ENCODE measurements at regions not wholly inside any gene's neighbourhood (a gene's known extent, or its start where the extent isn't known, plus 50 kb on each side); places are given as distances from the start of the nearest gene placed in this dataset.
"Not testable (repeated sequence)": the region's sequence is repeated elsewhere in the genome, so short reads cannot be mapped to it uniquely, and the experiment has no call there.

DNA sequence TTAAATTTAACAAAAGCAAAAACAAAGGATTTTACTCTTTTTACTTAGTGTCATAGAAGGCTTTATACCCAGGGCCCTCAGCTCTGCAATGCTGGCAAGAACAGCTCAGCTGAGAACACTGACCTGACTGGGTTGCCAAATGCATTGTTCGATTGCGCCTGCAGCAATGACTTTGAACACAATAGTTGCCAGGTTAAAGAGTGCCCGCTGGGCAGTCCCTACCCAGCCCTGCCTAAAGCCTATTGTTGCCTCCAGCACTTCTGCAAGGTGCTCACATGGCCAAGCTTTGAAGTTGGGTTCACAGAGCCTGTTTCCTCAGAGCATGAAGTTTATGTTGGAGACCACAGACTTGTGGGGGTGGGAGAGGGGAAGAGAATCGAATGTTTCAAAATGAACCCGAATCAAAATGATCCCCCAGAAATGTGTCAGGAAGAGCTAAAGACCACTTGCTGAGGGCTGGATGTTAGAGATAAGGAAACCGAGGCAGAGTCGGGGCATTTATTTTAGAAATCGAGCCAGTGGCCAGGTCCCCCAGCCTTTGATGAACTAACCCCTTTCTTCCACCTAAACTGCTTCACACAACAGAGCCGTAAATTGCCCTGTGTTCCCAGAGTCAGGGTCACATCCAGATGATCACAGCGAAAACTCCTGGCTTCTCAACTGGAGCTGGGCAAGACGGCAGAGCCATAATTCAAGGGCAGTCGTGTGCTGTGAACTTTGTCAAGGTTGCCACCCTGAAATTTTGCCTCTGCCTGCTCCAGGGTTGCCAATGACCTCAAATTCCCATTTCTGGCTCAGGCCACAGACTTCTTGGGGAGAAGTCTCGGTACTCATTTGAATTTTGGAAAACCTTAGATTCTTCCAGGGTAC, 55.0 kb downstream of the FOXA2 start:
- no peak overlapping the region for H3K4me3 Mint-ChIP-seq
- H3K9me3 Mint-ChIP-seq: no peaks in the 10 kb centered on the region
- H3K27ac Mint-ChIP-seq: no peak overlapping the region
- no peaks in the 10 kb centered on the region for H3K27me3 Mint-ChIP-seq (ENCODE audit: low read depth)
- no peaks in the 10 kb centered on the region for H3K4me1 Mint-ChIP-seq (ENCODE audit: low read depth)
- no peaks in the 10 kb centered on the region for H3K36me3 Mint-ChIP-seq (ENCODE audit: low read depth)

GRCh38 chr20:22526512-22527012, 57.8 kb downstream of the FOXA2 start:
- no peaks in the 10 kb centered on the region for H3K27me3 Mint-ChIP-seq (ENCODE audit: low read depth)

DNA sequence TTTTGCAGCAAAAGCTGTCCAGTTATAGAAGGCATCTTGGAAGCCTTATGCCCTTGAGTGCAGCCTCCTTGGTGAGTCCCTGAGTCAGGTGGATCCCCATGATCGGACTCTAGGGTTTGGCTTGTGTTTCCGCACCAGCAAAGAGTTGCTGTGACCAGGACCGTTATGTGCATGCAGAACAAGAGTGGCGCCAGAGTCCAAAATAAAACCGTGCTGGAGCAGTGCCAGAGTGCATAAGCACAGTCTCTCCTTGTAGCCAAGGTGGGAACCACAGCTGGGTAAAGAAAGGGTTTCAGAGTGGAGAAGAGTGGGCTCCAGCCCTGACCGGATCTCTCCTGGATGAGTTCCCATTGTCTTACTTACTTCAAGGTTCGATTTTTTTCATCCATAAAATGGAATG, 58.6 kb downstream of the FOXA2 start:
- Mint-ChIP-seq H3K36me3 (ENCODE audit: low read depth) (no peaks in the 10 kb centered on the region), H3K4me3 (no peak overlapping the region), H3K9me3 (peaks cover 8% of the 10 kb centered on the region), H3K27ac (no peak overlapping the region), H3K27me3 (ENCODE audit: low read depth) (no peaks in the 10 kb centered on the region), H3K4me1 (ENCODE audit: low read depth) (no peaks in the 10 kb centered on the region)

More at GRCh38 chr20:22526512-22527012, 57.8 kb downstream of the FOXA2 start:
- Mint-ChIP-seq H3K4me3 (no peak overlapping the region), H3K27ac (no peak overlapping the region), H3K36me3 (ENCODE audit: low read depth) (no peaks in the 10 kb centered on the region), H3K4me1 (ENCODE audit: low read depth) (no peaks in the 10 kb centered on the region), H3K9me3 (peaks cover 8% of the 10 kb centered on the region)

GRCh38 chr20:22525069-22525820, 59.1 kb downstream of the FOXA2 start:
- Mint-ChIP-seq H3K27me3 (ENCODE audit: low read depth) (no peaks in the 10 kb centered on the region), H3K27ac (no peak overlapping the region), H3K4me3 (no peak overlapping the region), H3K4me1 (ENCODE audit: low read depth) (no peaks in the 10 kb centered on the region), H3K36me3 (ENCODE audit: low read depth) (no peaks in the 10 kb centered on the region), H3K9me3 (peaks cover 8% of the 10 kb centered on the region)

DNA sequence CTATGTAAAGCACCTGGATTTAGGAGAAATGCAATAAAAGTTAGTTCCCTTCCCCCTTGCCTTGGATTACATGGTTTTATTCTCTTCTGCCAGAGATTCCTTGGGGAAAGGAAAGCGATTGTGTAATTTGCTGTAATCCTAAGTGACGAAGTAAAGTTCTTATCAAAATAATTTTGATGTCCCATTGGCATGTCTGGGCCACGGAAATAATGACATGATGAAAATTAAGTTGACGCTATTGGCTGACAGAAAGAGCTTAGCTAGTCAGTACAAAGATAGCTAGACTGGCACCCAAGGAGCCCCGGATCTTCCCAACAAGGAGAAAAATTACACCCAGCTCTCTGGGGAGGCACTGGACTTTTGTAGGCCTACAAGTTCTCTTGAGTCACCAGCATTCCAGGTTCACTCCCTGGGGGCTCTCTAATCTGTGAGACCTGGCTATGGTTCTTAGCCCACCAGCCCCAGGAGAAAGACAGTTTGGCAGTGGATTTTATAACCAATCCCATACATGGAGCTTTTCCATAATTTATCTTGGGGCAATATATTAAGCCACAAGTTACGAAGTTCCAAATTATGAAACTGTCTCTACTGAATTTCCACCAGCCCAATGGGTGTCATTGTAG, 59.9 kb downstream of the FOXA2 start:
- H3K36me3 Mint-ChIP-seq (ENCODE audit: low read depth): no peaks in the 10 kb centered on the region
- H3K27ac Mint-ChIP-seq: no peak overlapping the region
- no peaks in the 10 kb centered on the region for H3K4me1 Mint-ChIP-seq (ENCODE audit: low read depth)
- no peak overlapping the region for H3K4me3 Mint-ChIP-seq
- H3K27me3 Mint-ChIP-seq (ENCODE audit: low read depth): no peaks in the 10 kb centered on the region
- H3K9me3 Mint-ChIP-seq: peaks cover 8% of the 10 kb centered on the region

- no peak overlapping the region for H3K27ac Mint-ChIP-seq
- no peaks in the 10 kb centered on the region for H3K27me3 Mint-ChIP-seq (ENCODE audit: low read depth)
These were observed 60.6 kb downstream of the FOXA2 start for GRCh38 chr20:22523499-22524392.

DNA sequence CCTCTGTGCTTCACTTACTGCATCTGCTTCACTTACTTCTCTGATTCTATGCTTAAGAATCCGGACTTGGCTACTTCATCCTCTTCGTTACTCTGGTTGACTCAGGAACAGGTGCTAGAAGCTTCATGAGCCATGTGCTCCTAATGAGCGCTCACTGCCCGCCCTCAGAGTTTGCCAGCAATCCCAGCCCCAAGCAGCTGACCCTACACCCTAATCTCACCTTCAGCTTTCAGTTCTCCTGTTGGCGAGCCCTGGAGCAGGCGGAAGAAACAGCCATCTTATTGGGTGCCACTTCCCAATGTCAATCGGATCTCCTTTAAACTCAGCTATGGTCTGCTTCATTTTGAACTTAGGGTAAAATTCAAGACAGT, 61.3 kb downstream of the FOXA2 start:
- Mint-ChIP-seq H3K9me3 (peaks cover 11% of the 10 kb centered on the region), H3K4me3 (no peak overlapping the region), H3K4me1 (ENCODE audit: low read depth) (no peaks in the 10 kb centered on the region), H3K27ac (no peak overlapping the region), H3K36me3 (ENCODE audit: low read depth) (no peaks in the 10 kb centered on the region), H3K27me3 (ENCODE audit: low read depth) (no peaks in the 10 kb centered on the region)

More at GRCh38 chr20:22523499-22524392, 60.6 kb downstream of the FOXA2 start:
- Mint-ChIP-seq H3K9me3 (peaks cover 8% of the 10 kb centered on the region), H3K36me3 (ENCODE audit: low read depth) (no peaks in the 10 kb centered on the region), H3K4me3 (no peak overlapping the region), H3K4me1 (ENCODE audit: low read depth) (no peaks in the 10 kb centered on the region)

DNA sequence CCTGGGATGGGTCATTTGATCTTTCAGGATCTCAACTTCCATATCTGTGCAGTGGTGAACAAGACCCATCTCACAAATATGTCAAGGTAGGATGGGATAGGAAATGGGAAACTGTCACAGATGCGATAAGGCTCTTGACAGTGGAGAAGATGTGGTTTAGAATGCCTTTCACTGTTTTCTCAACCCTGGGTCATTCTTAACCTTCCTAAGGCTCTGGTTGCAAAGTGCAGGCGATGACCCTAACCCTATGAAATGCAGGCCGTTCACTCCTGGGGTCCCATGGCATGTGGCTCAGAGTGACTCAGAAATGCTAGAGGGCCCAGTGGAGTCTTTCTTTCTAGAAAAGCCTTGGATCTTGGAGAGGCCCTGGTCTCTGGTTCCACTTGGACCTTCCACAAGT, 61.7 kb downstream of the FOXA2 start:
- no peak overlapping the region for H3K27ac Mint-ChIP-seq
- H3K36me3 Mint-ChIP-seq (ENCODE audit: low read depth): no peaks in the 10 kb centered on the region
- no peaks in the 10 kb centered on the region for H3K27me3 Mint-ChIP-seq (ENCODE audit: low read depth)
- H3K9me3 Mint-ChIP-seq: peaks cover 11% of the 10 kb centered on the region
- no peak overlapping the region for H3K4me3 Mint-ChIP-seq
- H3K4me1 Mint-ChIP-seq (ENCODE audit: low read depth): no peaks in the 10 kb centered on the region

- H3K9me3 Mint-ChIP-seq: peaks cover 11% of the 10 kb centered on the region
- not testable (repeated sequence) for H3K4me1 Mint-ChIP-seq (ENCODE audit: low read depth); H3K36me3 Mint-ChIP-seq (ENCODE audit: low read depth); H3K27ac Mint-ChIP-seq; H3K27me3 Mint-ChIP-seq (ENCODE audit: low read depth); H3K4me3 Mint-ChIP-seq
These were observed 62.4 kb downstream of the FOXA2 start for GRCh38 chr20:22521940-22522339.

- peaks cover 11% of the 10 kb centered on the region for H3K9me3 Mint-ChIP-seq
- H3K36me3 Mint-ChIP-seq (ENCODE audit: low read depth): no peaks in the 10 kb centered on the region
- H3K4me3 Mint-ChIP-seq: no peak overlapping the region
- H3K4me1 Mint-ChIP-seq (ENCODE audit: low read depth): no peaks in the 10 kb centered on the region
- H3K27ac Mint-ChIP-seq: no peak overlapping the region
- H3K27me3 Mint-ChIP-seq (ENCODE audit: low read depth): no peaks in the 10 kb centered on the region
These were observed 64.0 kb downstream of the FOXA2 start for GRCh38 chr20:22520381-22520780.

DNA sequence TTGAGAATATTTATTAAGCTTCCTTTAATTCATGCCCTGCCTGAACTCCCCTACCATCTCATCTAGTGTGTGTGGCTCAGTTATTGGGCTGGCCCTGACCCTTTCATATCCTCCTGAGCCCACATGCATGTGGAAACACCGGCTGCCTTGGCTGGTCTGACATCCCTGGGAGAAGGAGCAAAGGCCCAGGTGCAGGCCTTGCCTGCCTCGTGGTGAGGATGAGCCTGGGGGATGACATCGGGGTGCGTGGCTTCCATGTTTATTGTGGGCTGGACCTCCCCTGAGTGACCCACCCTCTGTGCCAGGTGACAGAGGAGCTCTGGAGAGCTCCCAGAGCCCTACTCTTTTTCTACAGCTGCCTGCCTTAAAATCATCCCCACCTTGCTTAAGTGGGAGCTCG, 69.1 kb downstream of the FOXA2 start:
- no peak overlapping the region for H3K27ac Mint-ChIP-seq
- H3K4me3 Mint-ChIP-seq: no peak overlapping the region
- no peaks in the 10 kb centered on the region for H3K36me3 Mint-ChIP-seq (ENCODE audit: low read depth)
- H3K4me1 Mint-ChIP-seq (ENCODE audit: low read depth): no peaks in the 10 kb centered on the region
- H3K27me3 Mint-ChIP-seq (ENCODE audit: low read depth): no peaks in the 10 kb centered on the region
- H3K9me3 Mint-ChIP-seq: peaks cover 4% of the 10 kb centered on the region

DNA sequence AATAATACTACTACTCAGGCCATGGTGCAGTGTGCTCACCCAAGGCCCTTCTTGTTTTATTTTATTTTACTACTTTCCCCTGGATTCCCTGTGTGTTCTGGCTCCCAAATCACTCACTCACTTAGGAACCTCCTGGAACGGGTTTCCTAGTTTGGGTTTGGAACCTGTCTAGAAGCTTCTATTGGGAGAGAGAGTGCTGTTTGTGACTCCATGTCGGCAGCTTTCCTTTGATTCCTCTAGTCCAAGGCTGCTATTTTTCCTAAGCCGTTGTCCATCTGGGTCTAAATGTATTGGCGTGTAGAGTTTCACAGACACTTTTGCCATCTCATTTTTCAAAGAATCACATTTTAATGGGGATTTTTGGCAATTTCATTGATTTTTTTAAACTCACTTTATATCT, 70.8 kb downstream of the FOXA2 start:
- no peak overlapping the region for H3K4me3 Mint-ChIP-seq
- H3K4me1 Mint-ChIP-seq (ENCODE audit: low read depth): no peaks in the 10 kb centered on the region
- no peaks in the 10 kb centered on the region for H3K36me3 Mint-ChIP-seq (ENCODE audit: low read depth)
- H3K9me3 Mint-ChIP-seq: peaks cover 3% of the 10 kb centered on the region
- no peaks in the 10 kb centered on the region for H3K27me3 Mint-ChIP-seq (ENCODE audit: low read depth)
- no peak overlapping the region for H3K27ac Mint-ChIP-seq

DNA sequence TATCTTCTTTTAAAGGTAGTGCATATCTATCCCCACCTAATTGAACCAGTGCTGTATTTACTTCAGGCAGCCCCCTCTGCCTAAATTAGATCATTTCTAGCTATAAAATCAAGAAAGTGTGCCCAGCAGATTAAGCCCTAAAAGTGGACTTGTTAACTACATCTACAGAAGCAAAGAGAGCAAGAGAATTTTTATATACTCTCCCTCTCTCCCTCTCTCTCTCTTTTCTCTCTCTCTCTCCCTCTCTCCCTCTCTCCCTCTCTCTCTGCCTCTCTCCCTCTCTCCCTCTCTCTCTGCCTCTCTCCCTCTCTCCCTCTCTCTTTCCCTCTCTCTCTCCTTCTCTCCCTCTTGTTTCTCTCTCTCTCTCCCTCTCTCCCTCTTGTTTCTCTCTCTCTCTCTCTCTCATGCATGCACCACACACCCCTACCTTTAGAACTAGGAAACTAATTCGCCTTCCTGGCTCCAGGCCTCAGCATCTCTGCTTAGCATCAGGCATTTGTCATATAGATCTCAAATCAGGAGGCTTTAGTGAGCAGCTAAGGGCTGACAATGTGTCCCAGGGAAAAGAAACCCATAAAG, 71.4 kb downstream of the FOXA2 start:
- no peak overlapping the region for H3K4me3 Mint-ChIP-seq
- no peaks in the 10 kb centered on the region for H3K4me1 Mint-ChIP-seq (ENCODE audit: low read depth)
- H3K27me3 Mint-ChIP-seq (ENCODE audit: low read depth): no peaks in the 10 kb centered on the region
- H3K36me3 Mint-ChIP-seq (ENCODE audit: low read depth): no peaks in the 10 kb centered on the region
- no peaks in the 10 kb centered on the region for H3K9me3 Mint-ChIP-seq
- H3K27ac Mint-ChIP-seq: no peak overlapping the region

Measured in T-helper 1 cell treated with Interleukin-12 subunit alpha and Interleukin-12 subunit beta and Interleukin-4 antibody, amounts not matched to agents 30 μg/mL and 1 μg/mL, for 36 hours (primary cell).